Activated naive CD8-positive, alpha-beta T cell treated with anti-CD3 and anti-CD28 coated beads for 36 hours (primary cell): ENCODE measurements at regions not wholly inside any gene's neighbourhood (a gene's known extent, or its start where the extent isn't known, plus 50 kb on each side); places are given as distances from the start of the nearest gene placed in this dataset.

ENCODE experiments used
- DNase-seq: peaks from one replicate; pipeline ENCODE4 v3.0.0; 2021
- H3K27ac Mint-ChIP-seq: one replicate; pipeline ENCODE4 v1.8.0; 2022; ENCODE audit warnings: mild to moderate bottlenecking, moderate library complexity, mixed read lengths
- H3K27me3 Mint-ChIP-seq: one replicate; pipeline ENCODE4 v1.8.0; 2022; ENCODE audit warnings: mild to moderate bottlenecking, mixed read lengths
- H3K36me3 Mint-ChIP-seq: one replicate; pipeline ENCODE4 v1.8.0; 2021; ENCODE audit warnings: mild to moderate bottlenecking, mixed read lengths
- H3K4me1 Mint-ChIP-seq: one replicate; pipeline ENCODE4 v1.8.0; 2021; ENCODE audit warnings: mixed read lengths
- H3K4me3 Mint-ChIP-seq: one replicate; pipeline ENCODE4 v1.8.0; 2022; ENCODE audit warnings: mild to moderate bottlenecking, moderate library complexity, mixed read lengths
- H3K9me3 Mint-ChIP-seq: one replicate; pipeline ENCODE4 v1.8.0; 2022; ENCODE audit warnings: mixed read lengths

- H3K36me3 Mint-ChIP-seq, result no peaks in the 10 kb centered on the region
- H3K4me1 Mint-ChIP-seq, result no peaks in the 10 kb centered on the region
- no peaks in the 10 kb centered on the region for H3K27me3 Mint-ChIP-seq
- no peak overlapping the region for H3K4me3 Mint-ChIP-seq
- no peak for DNase-seq
- peaks cover 5% of the 10 kb centered on the region for H3K9me3 Mint-ChIP-seq
- H3K27ac Mint-ChIP-seq, result no peak overlapping the region
Measured at GRCh38 chr4:30350288-30350687, 369.9 kb upstream of the PCDH7 start.

- Mint-ChIP-seq H3K27me3 (no peaks in the 10 kb centered on the region), H3K4me1 (no peaks in the 10 kb centered on the region), H3K9me3 (peaks cover 7% of the 10 kb centered on the region), H3K36me3 (no peaks in the 10 kb centered on the region), H3K4me3 (no peak overlapping the region), H3K27ac (no peak overlapping the region)
- DNase-seq, result no peak
Measured at GRCh38 chr4:30354605-30355004, 365.6 kb upstream of the PCDH7 start.

- H3K36me3 Mint-ChIP-seq, result no peaks in the 10 kb centered on the region
- H3K4me1 Mint-ChIP-seq, result no peaks in the 10 kb centered on the region
- no peaks in the 10 kb centered on the region for H3K27me3 Mint-ChIP-seq
- H3K27ac Mint-ChIP-seq, result no peak overlapping the region
- no peak overlapping the region for H3K4me3 Mint-ChIP-seq
- peaks cover 11% of the 10 kb centered on the region for H3K9me3 Mint-ChIP-seq
- no peak for DNase-seq
Measured at GRCh38 chr4:30362436-30362835, 357.7 kb upstream of the PCDH7 start.

GRCh38 chr4:30370105-30370504 is 350.1 kb upstream of the PCDH7 start:
- no peaks in the 10 kb centered on the region for H3K27me3 Mint-ChIP-seq
- no peak overlapping the region for H3K27ac Mint-ChIP-seq
- no peaks in the 10 kb centered on the region for H3K4me1 Mint-ChIP-seq
- H3K36me3 Mint-ChIP-seq, result no peaks in the 10 kb centered on the region
- DNase-seq, result no peak
- peaks cover 1% of the 10 kb centered on the region for H3K9me3 Mint-ChIP-seq
- H3K4me3 Mint-ChIP-seq, result no peak overlapping the region

GRCh38 chr4:30380404-30380998 is 339.7 kb upstream of the PCDH7 start:
- H3K36me3 Mint-ChIP-seq, result no peaks in the 10 kb centered on the region
- DNase-seq, result peak; percentile 1
- no peaks in the 10 kb centered on the region for H3K4me1 Mint-ChIP-seq
- peaks cover 8% of the 10 kb centered on the region for H3K9me3 Mint-ChIP-seq
- no peaks in the 10 kb centered on the region for H3K27me3 Mint-ChIP-seq
- H3K4me3 Mint-ChIP-seq, result no peak overlapping the region
- H3K27ac Mint-ChIP-seq, result no peak overlapping the region

GRCh38 chr4:30385650-30386049 is 334.5 kb upstream of the PCDH7 start:
- Mint-ChIP-seq H3K27ac (no peak overlapping the region), H3K4me3 (no peak overlapping the region), H3K4me1 (no peaks in the 10 kb centered on the region), H3K36me3 (no peaks in the 10 kb centered on the region), H3K27me3 (no peaks in the 10 kb centered on the region), H3K9me3 (peaks cover 4% of the 10 kb centered on the region)
- no peak for DNase-seq

- Mint-ChIP-seq H3K4me3 (no peak overlapping the region), H3K27ac (no peak overlapping the region), H3K27me3 (no peaks in the 10 kb centered on the region), H3K4me1 (no peaks in the 10 kb centered on the region), H3K9me3 (peaks cover 4% of the 10 kb centered on the region), H3K36me3 (no peaks in the 10 kb centered on the region)
- no peak for DNase-seq
Measured at GRCh38 chr4:30386266-30386895, 333.8 kb upstream of the PCDH7 start.

- Mint-ChIP-seq H3K27ac (no peak overlapping the region), H3K36me3 (no peaks in the 10 kb centered on the region), H3K4me3 (no peak overlapping the region), H3K4me1 (no peaks in the 10 kb centered on the region), H3K27me3 (no peaks in the 10 kb centered on the region), H3K9me3 (peaks cover 4% of the 10 kb centered on the region)
- DNase-seq, result no peak
Measured at GRCh38 chr4:30395902-30396301, 324.3 kb upstream of the PCDH7 start.

GRCh38 chr4:30396772-30397475 is 323.2 kb upstream of the PCDH7 start:
- no peak for DNase-seq
- H3K4me1 Mint-ChIP-seq, result no peaks in the 10 kb centered on the region
- no peaks in the 10 kb centered on the region for H3K27me3 Mint-ChIP-seq
- no peak overlapping the region for H3K4me3 Mint-ChIP-seq
- H3K9me3 Mint-ChIP-seq, result peaks cover 4% of the 10 kb centered on the region
- H3K27ac Mint-ChIP-seq, result no peak overlapping the region
- no peaks in the 10 kb centered on the region for H3K36me3 Mint-ChIP-seq

GRCh38 chr4:30399476-30399875 is 320.7 kb upstream of the PCDH7 start:
- H3K27ac Mint-ChIP-seq, result no peak overlapping the region
- DNase-seq, result no peak
- H3K36me3 Mint-ChIP-seq, result no peaks in the 10 kb centered on the region
- H3K9me3 Mint-ChIP-seq, result no peaks in the 10 kb centered on the region
- no peak overlapping the region for H3K4me3 Mint-ChIP-seq
- no peaks in the 10 kb centered on the region for H3K4me1 Mint-ChIP-seq
- H3K27me3 Mint-ChIP-seq, result no peaks in the 10 kb centered on the region

- Mint-ChIP-seq H3K27ac (no peak overlapping the region), H3K4me3 (no peak overlapping the region), H3K4me1 (no peaks in the 10 kb centered on the region), H3K27me3 (no peaks in the 10 kb centered on the region), H3K36me3 (no peaks in the 10 kb centered on the region), H3K9me3 (peaks cover 2% of the 10 kb centered on the region)
- no peak for DNase-seq
Measured at GRCh38 chr4:30402276-30402675, 317.9 kb upstream of the PCDH7 start.

- Mint-ChIP-seq H3K27me3 (no peaks in the 10 kb centered on the region), H3K4me1 (no peaks in the 10 kb centered on the region), H3K9me3 (peaks cover 39% of the 10 kb centered on the region), H3K27ac (no peak overlapping the region), H3K36me3 (no peaks in the 10 kb centered on the region), H3K4me3 (no peak overlapping the region)
- DNase-seq, result no peak
Measured at GRCh38 chr4:30413915-30414314, 306.3 kb upstream of the PCDH7 start.

- H3K27me3 Mint-ChIP-seq, result no peaks in the 10 kb centered on the region
- no peak overlapping the region for H3K4me3 Mint-ChIP-seq
- H3K4me1 Mint-ChIP-seq, result no peaks in the 10 kb centered on the region
- H3K27ac Mint-ChIP-seq, result no peak overlapping the region
- peaks cover 30% of the 10 kb centered on the region for H3K9me3 Mint-ChIP-seq
- no peak for DNase-seq
- H3K36me3 Mint-ChIP-seq, result no peaks in the 10 kb centered on the region
Measured at GRCh38 chr4:30416547-30416946, 303.6 kb upstream of the PCDH7 start.

- H3K27me3 Mint-ChIP-seq, result no peaks in the 10 kb centered on the region
- H3K4me1 Mint-ChIP-seq, result no peaks in the 10 kb centered on the region
- DNase-seq, result no peak
Measured at GRCh38 chr4:30427932-30428331, 292.2 kb upstream of the PCDH7 start.

GRCh38 chr4:30429813-30430761 is 290.1 kb upstream of the PCDH7 start:
- DNase-seq, result no peak
- Mint-ChIP-seq H3K36me3 (no peaks in the 10 kb centered on the region), H3K27ac (no peak overlapping the region), H3K9me3 (peaks cover 7% of the 10 kb centered on the region), H3K4me3 (no peak overlapping the region), H3K27me3 (no peaks in the 10 kb centered on the region), H3K4me1 (no peaks in the 10 kb centered on the region)

More at GRCh38 chr4:30427932-30428331, 292.2 kb upstream of the PCDH7 start:
- no peak overlapping the region for H3K27ac Mint-ChIP-seq
- H3K36me3 Mint-ChIP-seq, result no peaks in the 10 kb centered on the region
- peaks cover 20% of the 10 kb centered on the region for H3K9me3 Mint-ChIP-seq
- no peak overlapping the region for H3K4me3 Mint-ChIP-seq
